ENCODE measurements at regions not wholly inside any gene's neighbourhood (a gene's known extent, or its start where the extent isn't known, plus 50 kb on each side); places are given as distances from the start of the nearest gene placed in this dataset.

DNA sequence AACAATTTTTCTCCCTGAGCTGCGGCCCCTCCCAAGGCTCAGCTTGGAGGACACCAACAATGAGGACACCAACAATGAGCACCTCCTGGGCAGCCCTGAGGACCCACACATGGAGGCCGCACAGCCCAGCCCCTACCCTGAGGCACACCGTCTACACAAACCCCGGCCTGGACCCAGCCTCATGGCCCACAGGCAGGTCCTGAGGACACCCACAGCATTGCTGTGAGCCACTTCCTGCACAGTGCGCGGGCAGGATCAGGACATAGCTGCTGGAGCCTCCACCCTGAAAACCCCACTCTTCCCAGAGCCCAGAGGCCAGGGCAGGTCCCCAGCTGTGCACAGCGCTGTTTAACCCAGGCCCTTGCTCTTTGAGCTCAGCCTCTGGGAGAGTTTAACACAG is 194.3 kb downstream of the RTP5 start:
- TF ChIP-seq, protein P1, sequence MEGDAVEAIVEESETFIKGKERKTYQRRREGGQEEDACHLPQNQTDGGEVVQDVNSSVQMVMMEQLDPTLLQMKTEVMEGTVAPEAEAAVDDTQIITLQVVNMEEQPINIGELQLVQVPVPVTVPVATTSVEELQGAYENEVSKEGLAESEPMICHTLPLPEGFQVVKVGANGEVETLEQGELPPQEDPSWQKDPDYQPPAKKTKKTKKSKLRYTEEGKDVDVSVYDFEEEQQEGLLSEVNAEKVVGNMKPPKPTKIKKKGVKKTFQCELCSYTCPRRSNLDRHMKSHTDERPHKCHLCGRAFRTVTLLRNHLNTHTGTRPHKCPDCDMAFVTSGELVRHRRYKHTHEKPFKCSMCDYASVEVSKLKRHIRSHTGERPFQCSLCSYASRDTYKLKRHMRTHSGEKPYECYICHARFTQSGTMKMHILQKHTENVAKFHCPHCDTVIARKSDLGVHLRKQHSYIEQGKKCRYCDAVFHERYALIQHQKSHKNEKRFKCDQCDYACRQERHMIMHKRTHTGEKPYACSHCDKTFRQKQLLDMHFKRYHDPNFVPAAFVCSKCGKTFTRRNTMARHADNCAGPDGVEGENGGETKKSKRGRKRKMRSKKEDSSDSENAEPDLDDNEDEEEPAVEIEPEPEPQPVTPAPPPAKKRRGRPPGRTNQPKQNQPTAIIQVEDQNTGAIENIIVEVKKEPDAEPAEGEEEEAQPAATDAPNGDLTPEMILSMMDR (IDR thresholded peaks at IDR 0.05), result no peak
- no peak for TF ChIP-seq POLR2A (IDR thresholded peaks at IDR 0.05)

Measured in adrenal gland (tissue), 5 donors.